ENCODE measurements at regions not wholly inside any gene's neighbourhood (a gene's known extent, or its start where the extent isn't known, plus 50 kb on each side); places are given as distances from the start of the nearest gene placed in this dataset.

- TF ChIP-seq SP1 (IDR thresholded peaks at IDR 0.05) = no peak
- TF ChIP-seq BHLHE40 (IDR thresholded peaks at IDR 0.05; ENCODE audit: borderline replicate concordance) = no peak
- TF ChIP-seq FOXK2 (IDR thresholded peaks at IDR 0.05) = no peak
- no peak for TF ChIP-seq NFRKB (IDR thresholded peaks at IDR 0.05)
- TF ChIP-seq LEF1 (IDR thresholded peaks at IDR 0.05; ENCODE audit: borderline replicate concordance) = no peak
- no peak for TF ChIP-seq L3MBTL2 (conservative IDR thresholded peaks at IDR 0.05)
- TF ChIP-seq FOXM1 (IDR thresholded peaks at IDR 0.05; ENCODE audit: borderline replicate concordance) = no peak
- no peak for TF ChIP-seq PKNOX1 (IDR thresholded peaks at IDR 0.05)
- TF ChIP-seq ZNF384 (IDR thresholded peaks at IDR 0.05) = no peak
- TF ChIP-seq SUZ12 (IDR thresholded peaks at IDR 0.05) = no peak
- TF ChIP-seq FOXA1 (IDR thresholded peaks at IDR 0.05) = no peak
- no peak for TF ChIP-seq ELF4 (IDR thresholded peaks at IDR 0.05)
- no peak for TF ChIP-seq ARNT (IDR thresholded peaks at IDR 0.05)
- no peak for TF ChIP-seq HDGF (IDR thresholded peaks at IDR 0.05; ENCODE audit: borderline replicate concordance)
- POLR2A ChIA-PET = no interaction called here
- DNase-seq (ENCODE audit: extremely low spot score) = no peak
- CTCF ChIA-PET = interaction anchor here (0.7 to 1.5 kb wide), 2 partner anchors 25 to 585 kb away, joined by 3 to 4 read pairs; no protein-coding TSS in a partner anchor
These were observed 130.3 kb upstream of the C21orf91 start for GRCh38 chr21:17949421-17949820.

- TF ChIP-seq ELF4 (IDR thresholded peaks at IDR 0.05) (no peak), FOXM1 (IDR thresholded peaks at IDR 0.05; ENCODE audit: borderline replicate concordance) (no peak), L3MBTL2 (conservative IDR thresholded peaks at IDR 0.05) (no peak), PKNOX1 (IDR thresholded peaks at IDR 0.05) (no peak), FOXA1 (IDR thresholded peaks at IDR 0.05) (no peak), FOXK2 (IDR thresholded peaks at IDR 0.05) (no peak), SUZ12 (IDR thresholded peaks at IDR 0.05) (no peak), NFRKB (IDR thresholded peaks at IDR 0.05) (no peak), CTBP1 (IDR thresholded peaks at IDR 0.05; ENCODE audit: borderline replicate concordance) (no peak)
- no peak for DNase-seq (ENCODE audit: extremely low spot score)
- ChIA-PET CTCF (interaction anchor here (1.0 kb wide), 1 partner anchor 23 kb away, joined by 3 read pairs; no protein-coding TSS in a partner anchor), POLR2A (no interaction called here)
These were observed 128.4 kb upstream of the C21orf91 start for GRCh38 chr21:17947531-17947930.

GRCh38 chr21:17931080-17931479, 111.9 kb upstream of the C21orf91 start:
- POLR2A ChIA-PET = no interaction called here

GRCh38 chr21:17930093-17930492, 110.9 kb upstream of the C21orf91 start:
- no peak for TF ChIP-seq PKNOX1 (IDR thresholded peaks at IDR 0.05)
- TF ChIP-seq HDGF (IDR thresholded peaks at IDR 0.05; ENCODE audit: borderline replicate concordance) = no peak
- no peak for TF ChIP-seq L3MBTL2 (conservative IDR thresholded peaks at IDR 0.05)
- no peak for TF ChIP-seq NFRKB (IDR thresholded peaks at IDR 0.05)
- no peak for TF ChIP-seq ZNF384 (IDR thresholded peaks at IDR 0.05)
- no peak for TF ChIP-seq FOXA1 (IDR thresholded peaks at IDR 0.05)
- TF ChIP-seq ARNT (IDR thresholded peaks at IDR 0.05) = no peak
- no peak for TF ChIP-seq FOXK2 (IDR thresholded peaks at IDR 0.05)
- TF ChIP-seq ELF4 (IDR thresholded peaks at IDR 0.05) = no peak
- TF ChIP-seq SUZ12 (IDR thresholded peaks at IDR 0.05) = no peak
- TF ChIP-seq TARDBP (IDR thresholded peaks at IDR 0.05) = no peak
- no peak for DNase-seq (ENCODE audit: extremely low spot score)
- CTCF ChIA-PET = no interaction called here
- POLR2A ChIA-PET = no interaction called here

More at GRCh38 chr21:17931080-17931479, 111.9 kb upstream of the C21orf91 start:
- DNase-seq (ENCODE audit: extremely low spot score) = no peak
- TF ChIP-seq NFRKB (IDR thresholded peaks at IDR 0.05) = no peak
- TF ChIP-seq ARNT (IDR thresholded peaks at IDR 0.05) = no peak
- no peak for TF ChIP-seq L3MBTL2 (conservative IDR thresholded peaks at IDR 0.05)
- no peak for TF ChIP-seq SP1 (IDR thresholded peaks at IDR 0.05)
- CTCF ChIA-PET = no interaction called here

- CTCF ChIA-PET = no interaction called here
- POLR2A ChIA-PET = no interaction called here
- no peak for DNase-seq (ENCODE audit: extremely low spot score)
- TF ChIP-seq TARDBP (IDR thresholded peaks at IDR 0.05) (no peak), SUZ12 (IDR thresholded peaks at IDR 0.05) (no peak), CTBP1 (IDR thresholded peaks at IDR 0.05; ENCODE audit: borderline replicate concordance) (no peak), FOXM1 (IDR thresholded peaks at IDR 0.05; ENCODE audit: borderline replicate concordance) (no peak), FOXK2 (IDR thresholded peaks at IDR 0.05) (no peak), L3MBTL2 (conservative IDR thresholded peaks at IDR 0.05) (no peak), SP1 (IDR thresholded peaks at IDR 0.05) (no peak), PKNOX1 (IDR thresholded peaks at IDR 0.05) (no peak), ZNF384 (IDR thresholded peaks at IDR 0.05) (no peak)
These were observed 110.4 kb upstream of the C21orf91 start for GRCh38 chr21:17929510-17929909.

- TF ChIP-seq SUZ12 (IDR thresholded peaks at IDR 0.05) (no peak), ELF4 (IDR thresholded peaks at IDR 0.05) (no peak)
- POLR2A ChIA-PET = no interaction called here
- DNase-seq (ENCODE audit: extremely low spot score) = no peak
- CTCF ChIA-PET = interaction anchor here (0.6 to 1.5 kb wide), 9 partner anchors 9 to 598 kb away, joined by 3 to 5 read pairs (median 4); no protein-coding TSS in a partner anchor
These were observed 106.7 kb upstream of the C21orf91 start for GRCh38 chr21:17925899-17926298.
